IPS DF 6.9 (cell line): ENCODE measurements at regions not wholly inside any gene's neighbourhood (a gene's known extent, or its start where the extent isn't known, plus 50 kb on each side); places are given as distances from the start of the nearest gene placed in this dataset.

Experiments used
- DNase-seq: peaks from one replicate; pipeline ENCODE4 v3.0.0-alpha.2; 2013; ENCODE audit warnings: low read depth, low spot score
- H3K27ac ChIP-seq: one replicate; pipeline ENCODE4 v1.5.1; 2013; ENCODE audit warnings: low read length, control low read depth
- H3K27me3 ChIP-seq: 2 replicates; pipeline ENCODE4 v1.6.1; 2013; ENCODE audit warnings: mild to moderate bottlenecking, low read length; ENCODE audit not compliant: control insufficient read depth, insufficient read depth
- H3K36me3 ChIP-seq: 2 replicates; pipeline ENCODE4 v1.6.1; 2013; ENCODE audit warnings: low read length; ENCODE audit not compliant: control insufficient read depth, insufficient read depth
- H3K4me1 ChIP-seq: 2 replicates; pipeline ENCODE4 v1.6.1; 2013; ENCODE audit warnings: low read length; ENCODE audit not compliant: control insufficient read depth, insufficient read depth
- H3K4me3 ChIP-seq: 2 replicates; pipeline ENCODE4 v1.5.1; 2013; ENCODE audit warnings: mild to moderate bottlenecking, low read length
- H3K9me3 ChIP-seq: 2 replicates; pipeline ENCODE4 v1.6.1; 2013; ENCODE audit warnings: low read length, inconsistent platforms; ENCODE audit not compliant: control insufficient read depth, insufficient read depth
- WGBS: extraction: QIAGEN DNeasy Blood & Tissue Kit; methylation state at CpG from one replicate; pipeline ENCODE4 v1.1.7; 2013; ENCODE audit warnings: mixed read lengths, missing lambda C conversion rate; ENCODE audit not compliant: insufficient read length, insufficient coverage; 5-methylcytosine and 5-hydroxymethylcytosine counted together

- H3K4me3 ChIP-seq: no peak overlapping the region
- no peak overlapping the region for H3K27ac ChIP-seq
- DNase-seq: no peak
- H3K9me3 ChIP-seq: no peaks in the 10 kb centered on the region
- WGBS: no CpG with 5 or more reads among the region's 5 CpGs
- H3K36me3 ChIP-seq: no peaks in the 10 kb centered on the region
- H3K27me3 ChIP-seq: no peaks in the 10 kb centered on the region
- 0 out of 2 replicates have a peak, but pooled peaks cover 1% of the 10 kb centered on the region for H3K4me1 ChIP-seq
Observed at GRCh38 chr13:40338217-40338616, 328.2 kb downstream of the FOXO1 start.

GRCh38 chr13:40340368-40341095, 325.9 kb downstream of the FOXO1 start:
- Histone ChIP-seq H3K9me3 (no peaks in the 10 kb centered on the region), H3K27ac (no peak overlapping the region), H3K4me1 (peaks cover 4% of the 10 kb centered on the region), H3K36me3 (no peaks in the 10 kb centered on the region), H3K27me3 (no peaks in the 10 kb centered on the region), H3K4me3 (no peak overlapping the region)
- no CpG with 5 or more reads among the region's 6 CpGs for WGBS
- no peak for DNase-seq

- Histone ChIP-seq H3K4me3 (no peak overlapping the region), H3K4me1 (peaks cover 4% of the 10 kb centered on the region), H3K27me3 (no peaks in the 10 kb centered on the region), H3K9me3 (no peaks in the 10 kb centered on the region), H3K36me3 (no peaks in the 10 kb centered on the region), H3K27ac (no peak overlapping the region)
- no CpG with 5 or more reads among the region's 1 CpG for WGBS
- no peak for DNase-seq
Observed at GRCh38 chr13:40341096-40341471, 325.4 kb downstream of the FOXO1 start.

GRCh38 chr13:40341501-40341900, 324.9 kb downstream of the FOXO1 start:
- Histone ChIP-seq H3K4me1 (peaks cover 4% of the 10 kb centered on the region), H3K27me3 (no peaks in the 10 kb centered on the region), H3K4me3 (no peak overlapping the region), H3K27ac (no peak overlapping the region), H3K9me3 (no peaks in the 10 kb centered on the region), H3K36me3 (no peaks in the 10 kb centered on the region)
- DNase-seq: no peak
- no CpG with 5 or more reads among the region's 3 CpGs for WGBS

- Histone ChIP-seq H3K9me3 (no peaks in the 10 kb centered on the region), H3K27ac (no peak overlapping the region), H3K36me3 (no peaks in the 10 kb centered on the region), H3K4me3 (no peak overlapping the region), H3K27me3 (no peaks in the 10 kb centered on the region), H3K4me1 (peaks cover 4% of the 10 kb centered on the region)
- no CpG with 5 or more reads among the region's 7 CpGs for WGBS
- no peak for DNase-seq
Observed at GRCh38 chr13:40342461-40342860, 324.0 kb downstream of the FOXO1 start.

- no CpG with 5 or more reads among the region's 3 CpGs for WGBS
- Histone ChIP-seq H3K9me3 (no peaks in the 10 kb centered on the region), H3K36me3 (no peaks in the 10 kb centered on the region)
Observed at GRCh38 chr13:40342901-40343300, 323.5 kb downstream of the FOXO1 start.

GRCh38 chr13:40343550-40344269, 322.7 kb downstream of the FOXO1 start:
- Histone ChIP-seq H3K4me1 (peaks cover 4% of the 10 kb centered on the region), H3K36me3 (no peaks in the 10 kb centered on the region)
- DNase-seq: no peak

More at GRCh38 chr13:40342901-40343300, 323.5 kb downstream of the FOXO1 start:
- H3K27ac ChIP-seq: no peak overlapping the region
- H3K4me3 ChIP-seq: no peak overlapping the region
- no peaks in the 10 kb centered on the region for H3K27me3 ChIP-seq
- DNase-seq: no peak
- peaks cover 4% of the 10 kb centered on the region for H3K4me1 ChIP-seq

GRCh38 chr13:40344270-40345148, 321.9 kb downstream of the FOXO1 start:
- no peak overlapping the region for H3K27ac ChIP-seq
- peaks cover 4% of the 10 kb centered on the region for H3K4me1 ChIP-seq
- no peaks in the 10 kb centered on the region for H3K27me3 ChIP-seq
- DNase-seq: no peak
- H3K4me3 ChIP-seq: no peak overlapping the region
- no peaks in the 10 kb centered on the region for H3K36me3 ChIP-seq
- no peaks in the 10 kb centered on the region for H3K9me3 ChIP-seq
- no CpG with 5 or more reads among the region's 11 CpGs for WGBS

More at GRCh38 chr13:40343550-40344269, 322.7 kb downstream of the FOXO1 start:
- Histone ChIP-seq H3K27ac (no peak overlapping the region), H3K4me3 (no peak overlapping the region), H3K27me3 (no peaks in the 10 kb centered on the region), H3K9me3 (no peaks in the 10 kb centered on the region)
- no CpG with 5 or more reads among the region's 3 CpGs for WGBS

GRCh38 chr13:40345149-40345514, 321.3 kb downstream of the FOXO1 start:
- WGBS: no CpG with 5 or more reads among the region's 2 CpGs
- DNase-seq: no peak
- Histone ChIP-seq H3K4me1 (peaks cover 4% of the 10 kb centered on the region), H3K9me3 (no peaks in the 10 kb centered on the region), H3K27ac (no peak overlapping the region), H3K4me3 (no peak overlapping the region), H3K36me3 (no peaks in the 10 kb centered on the region), H3K27me3 (no peaks in the 10 kb centered on the region)

GRCh38 chr13:40345654-40346372, 320.6 kb downstream of the FOXO1 start:
- no peak for DNase-seq
- peaks cover 4% of the 10 kb centered on the region for H3K4me1 ChIP-seq

More at GRCh38 chr13:40345654-40346372, 320.6 kb downstream of the FOXO1 start:
- H3K9me3 ChIP-seq: no peaks in the 10 kb centered on the region
- H3K36me3 ChIP-seq: no peaks in the 10 kb centered on the region
- H3K27me3 ChIP-seq: no peaks in the 10 kb centered on the region
- no peak overlapping the region for H3K27ac ChIP-seq
- no CpG with 5 or more reads among the region's 12 CpGs for WGBS
- H3K4me3 ChIP-seq: no peak overlapping the region
